Stimulated activated naive B cell treated with anti-CD40 and anti-IgM and Interleukin-4, amounts not matched to agents 10 μg/mL and 1 μg/mL and 100 μg/mL, for 72 hours (primary cell): ENCODE measurements at regions not wholly inside any gene's neighbourhood (a gene's known extent, or its start where the extent isn't known, plus 50 kb on each side); places are given as distances from the start of the nearest gene placed in this dataset.
"Not testable (repeated sequence)": the region's sequence is repeated elsewhere in the genome, so short reads cannot be mapped to it uniquely, and the experiment has no call there.

Source experiments
- ATAC-seq, 2 donors: fragments of 150-1000 bp; cut with Tn5 transposase; replicated peaks; 2 replicates each; pipeline ENCODE4 v1.10.0; 2021; ENCODE audit warnings: moderate library complexity in 1 of 2
- DNase-seq: peaks from one replicate; pipeline ENCODE4 v3.0.0; 2021
- H3K27ac Mint-ChIP-seq: one replicate; pipeline ENCODE4 v1.8.0; 2022; ENCODE audit warnings: mild to moderate bottlenecking, mixed read lengths
- H3K27me3 Mint-ChIP-seq, 2 donors: one replicate each; pipeline ENCODE4 v1.8.0; 2022; ENCODE audit warnings: mixed read lengths in 2 of 2
- H3K36me3 Mint-ChIP-seq, 2 donors: one replicate each; pipeline ENCODE4 v1.8.0; 2022; ENCODE audit warnings: mixed read lengths in 2 of 2, mild to moderate bottlenecking in 1 of 2
- H3K4me1 Mint-ChIP-seq, 2 donors: one replicate each; pipeline ENCODE4 v1.8.0; 2022; ENCODE audit warnings: mixed read lengths in 2 of 2, mild to moderate bottlenecking in 1 of 2
- H3K4me3 Mint-ChIP-seq, 2 donors: one replicate each; pipeline ENCODE4 v1.8.0; 2022; ENCODE audit warnings: mild to moderate bottlenecking in 2 of 2, mixed read lengths in 2 of 2, moderate library complexity in 1 of 2
- H3K9me3 Mint-ChIP-seq, 2 donors: one replicate each; pipeline ENCODE4 v1.8.0; 2022; ENCODE audit warnings: mixed read lengths in 2 of 2, mild to moderate bottlenecking in 1 of 2

DNA sequence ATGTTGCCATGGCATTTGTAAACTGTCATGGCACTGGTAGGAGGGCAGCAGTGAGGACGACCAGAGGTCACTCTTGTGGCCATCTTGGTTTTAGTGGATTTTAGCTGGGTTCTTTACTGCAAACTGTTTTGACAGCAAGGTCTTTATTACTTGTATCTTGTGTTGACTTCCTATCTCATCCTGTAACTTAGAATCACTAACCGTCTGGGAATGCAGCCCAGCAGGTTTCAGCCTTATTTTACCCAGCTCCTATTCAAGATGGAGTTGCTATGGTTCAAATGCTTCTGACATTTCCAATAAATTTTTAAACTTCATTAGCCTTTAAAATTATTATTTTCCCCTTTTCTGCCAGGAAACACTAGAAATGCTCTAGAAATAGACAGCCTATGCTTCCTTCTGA, 839.1 kb downstream of the NR2F1-AS1 start:
- DNase-seq (no peak), ATAC-seq (no peak)
- Mint-ChIP-seq H3K27ac (no peak overlapping the region), H3K36me3 (no peaks in the 10 kb centered on the region), H3K4me3 (no peak overlapping the region), H3K4me1 (no peaks in the 10 kb centered on the region), H3K27me3 (no peaks in the 10 kb centered on the region), H3K9me3 (peaks cover under 1 to 7% of the 10 kb centered on the region in 2 donors)

GRCh38 chr5:92734211-92734940, 846.6 kb downstream of the NR2F1-AS1 start:
- ATAC-seq: no peak
- no peaks in the 10 kb centered on the region for H3K4me1 Mint-ChIP-seq
- H3K27ac Mint-ChIP-seq: no peak overlapping the region
- H3K9me3 Mint-ChIP-seq: peaks cover 7% of the 10 kb centered on the region in 2 donors
- H3K27me3 Mint-ChIP-seq: no peaks in the 10 kb centered on the region
- no peaks in the 10 kb centered on the region for H3K36me3 Mint-ChIP-seq
- no peak for DNase-seq
- H3K4me3 Mint-ChIP-seq: no peak overlapping the region

- Mint-ChIP-seq H3K4me1 (no peaks in the 10 kb centered on the region), H3K27me3 (no peaks in the 10 kb centered on the region), H3K36me3 (no peaks in the 10 kb centered on the region), H3K27ac (no peak overlapping the region), H3K9me3 (no peaks in the 10 kb centered on the region), H3K4me3 (no peak overlapping the region)
- ATAC-seq (no peak), DNase-seq (no peak)
Observed at GRCh38 chr5:92730486-92730885, 850.5 kb downstream of the NR2F1-AS1 start.

DNA sequence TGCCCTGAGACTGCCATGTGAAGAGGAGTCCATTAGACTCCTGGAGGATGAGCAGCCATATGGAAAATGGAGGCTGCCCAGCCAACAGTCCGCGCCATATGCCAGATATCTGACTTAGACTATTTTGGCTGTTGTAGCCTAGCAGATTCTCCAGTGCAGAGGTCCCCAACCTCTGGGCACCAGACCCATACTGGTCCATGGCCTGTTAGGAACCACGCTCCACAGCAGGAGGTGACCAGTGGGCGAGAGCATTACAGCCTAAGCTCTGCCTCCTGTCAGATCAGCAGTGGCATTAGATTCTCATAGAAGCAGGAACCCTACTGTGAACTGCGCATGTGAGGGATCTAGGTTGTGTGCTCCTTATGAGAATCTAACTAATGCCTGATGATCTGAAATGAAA, 851.9 kb downstream of the NR2F1-AS1 start:
- no peaks in the 10 kb centered on the region for H3K36me3 Mint-ChIP-seq
- DNase-seq (no peak), ATAC-seq (no peak)
- H3K27me3 Mint-ChIP-seq: no peaks in the 10 kb centered on the region
- no peak overlapping the region for H3K4me3 Mint-ChIP-seq
- peaks cover 0 to 3% of the 10 kb centered on the region in 2 donors for H3K9me3 Mint-ChIP-seq
- no peak overlapping the region for H3K27ac Mint-ChIP-seq
- no peaks in the 10 kb centered on the region for H3K4me1 Mint-ChIP-seq

- Mint-ChIP-seq H3K9me3 (no peaks in the 10 kb centered on the region), H3K27me3 (no peaks in the 10 kb centered on the region), H3K4me1 (no peaks in the 10 kb centered on the region), H3K4me3 (no peak overlapping the region), H3K27ac (no peak overlapping the region), H3K36me3 (no peaks in the 10 kb centered on the region)
- DNase-seq (no peak), ATAC-seq (no peak)
Observed at GRCh38 chr5:92715946-92716520, 865.0 kb downstream of the NR2F1-AS1 start.

DNA sequence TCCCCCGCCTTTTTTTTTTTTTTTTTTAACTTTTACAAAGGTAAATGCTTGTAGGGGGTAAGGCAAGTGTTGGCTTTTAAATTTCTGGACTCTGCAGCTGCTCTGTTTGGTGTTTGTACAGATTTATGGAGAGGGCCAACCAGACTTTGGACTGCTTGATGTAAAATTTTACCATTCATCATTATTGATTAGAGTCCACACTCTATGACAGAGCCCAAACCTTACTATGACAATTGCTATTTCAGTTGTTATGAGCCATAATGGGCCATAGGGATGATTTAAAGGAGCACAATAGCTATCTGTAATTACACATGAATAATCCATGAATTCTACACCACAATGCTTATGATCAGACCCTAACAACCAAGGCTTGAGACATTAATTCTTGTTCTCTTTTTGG, 867.2 kb downstream of the NR2F1-AS1 start:
- no peaks in the 10 kb centered on the region for H3K27me3 Mint-ChIP-seq

DNA sequence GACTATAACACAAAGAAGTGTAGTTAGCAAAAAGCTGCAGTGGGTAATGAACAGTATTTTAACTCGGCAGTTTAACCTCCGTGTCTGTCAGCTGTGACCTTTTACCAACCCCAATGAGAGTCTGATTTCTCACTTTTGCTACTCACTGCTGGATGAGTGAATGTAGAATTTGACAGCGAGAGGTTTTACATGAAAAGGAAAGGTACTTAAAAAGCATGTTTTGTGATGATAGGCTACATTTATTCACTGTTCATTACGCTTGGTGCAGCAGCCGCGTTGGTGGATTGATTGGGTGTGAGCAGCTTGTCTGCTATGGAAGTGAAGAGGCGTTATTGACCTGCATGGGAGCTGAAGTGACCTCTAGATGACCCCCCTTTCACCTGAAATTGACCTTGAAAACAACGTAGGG, 867.7 kb downstream of the NR2F1-AS1 start:
- Mint-ChIP-seq H3K9me3 (no peaks in the 10 kb centered on the region), H3K4me3 (no peak overlapping the region)

More for the DNA sequence above, 867.2 kb downstream of the NR2F1-AS1 start:
- H3K9me3 Mint-ChIP-seq: no peaks in the 10 kb centered on the region
- no peaks in the 10 kb centered on the region for H3K36me3 Mint-ChIP-seq
- no peak for ATAC-seq
- no peak for DNase-seq
- no peaks in the 10 kb centered on the region for H3K4me1 Mint-ChIP-seq
- H3K4me3 Mint-ChIP-seq: no peak overlapping the region
- no peak overlapping the region for H3K27ac Mint-ChIP-seq

GRCh38 chr5:92711956-92712355, 869.1 kb downstream of the NR2F1-AS1 start:
- H3K4me1 Mint-ChIP-seq: no peaks in the 10 kb centered on the region
- no peak overlapping the region for H3K27ac Mint-ChIP-seq
- DNase-seq (no peak), ATAC-seq (no peak)
- no peaks in the 10 kb centered on the region for H3K27me3 Mint-ChIP-seq
- no peaks in the 10 kb centered on the region for H3K36me3 Mint-ChIP-seq
- no peak overlapping the region for H3K4me3 Mint-ChIP-seq
- H3K9me3 Mint-ChIP-seq: no peaks in the 10 kb centered on the region

More for the DNA sequence above, 867.7 kb downstream of the NR2F1-AS1 start:
- DNase-seq: no peak
- no peak for ATAC-seq
- Mint-ChIP-seq H3K36me3 (no peaks in the 10 kb centered on the region), H3K4me1 (no peaks in the 10 kb centered on the region), H3K27ac (no peak overlapping the region), H3K27me3 (no peaks in the 10 kb centered on the region)

- H3K36me3 Mint-ChIP-seq: no peaks in the 10 kb centered on the region
- no peak overlapping the region for H3K4me3 Mint-ChIP-seq
- no peaks in the 10 kb centered on the region for H3K27me3 Mint-ChIP-seq
- no peak overlapping the region for H3K27ac Mint-ChIP-seq
- DNase-seq (no peak), ATAC-seq (no peak)
- H3K9me3 Mint-ChIP-seq: no peaks in the 10 kb centered on the region
- H3K4me1 Mint-ChIP-seq: no peaks in the 10 kb centered on the region
Observed at GRCh38 chr5:92704590-92704989, 876.4 kb downstream of the NR2F1-AS1 start.

DNA sequence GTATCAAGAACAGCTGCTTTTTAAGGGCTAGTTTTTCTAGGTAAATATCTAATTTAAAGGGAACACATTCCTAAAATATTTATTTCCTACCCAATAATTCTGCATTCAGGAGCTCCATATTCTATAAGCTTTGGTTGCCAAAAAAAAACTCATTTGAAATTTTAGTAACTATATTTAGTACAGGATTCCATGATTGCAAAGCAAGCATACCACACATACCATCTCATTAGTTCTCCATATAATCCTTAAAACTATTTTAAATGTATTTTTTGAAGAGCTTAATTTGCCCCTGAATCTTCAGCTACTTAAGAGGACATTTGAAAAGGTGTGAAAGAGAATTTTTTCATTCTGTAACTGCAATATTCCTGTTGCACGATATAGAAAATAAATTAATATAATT, 877.0 kb downstream of the NR2F1-AS1 start:
- DNase-seq: no peak
- no peaks in the 10 kb centered on the region for H3K4me1 Mint-ChIP-seq
- ATAC-seq: no peak
- no peaks in the 10 kb centered on the region for H3K27me3 Mint-ChIP-seq
- no peaks in the 10 kb centered on the region for H3K36me3 Mint-ChIP-seq
- H3K9me3 Mint-ChIP-seq: no peaks in the 10 kb centered on the region
- H3K27ac Mint-ChIP-seq: no peak overlapping the region
- no peak overlapping the region for H3K4me3 Mint-ChIP-seq

- Mint-ChIP-seq H3K4me1 (no peaks in the 10 kb centered on the region), H3K4me3 (no peak overlapping the region), H3K36me3 (no peaks in the 10 kb centered on the region), H3K9me3 (peaks cover 0 to 4% of the 10 kb centered on the region in 2 donors), H3K27ac (no peak overlapping the region), H3K27me3 (no peaks in the 10 kb centered on the region)
- no peak for DNase-seq
- no peak for ATAC-seq
Observed at GRCh38 chr5:92695123-92696003, 885.7 kb downstream of the NR2F1-AS1 start.

DNA sequence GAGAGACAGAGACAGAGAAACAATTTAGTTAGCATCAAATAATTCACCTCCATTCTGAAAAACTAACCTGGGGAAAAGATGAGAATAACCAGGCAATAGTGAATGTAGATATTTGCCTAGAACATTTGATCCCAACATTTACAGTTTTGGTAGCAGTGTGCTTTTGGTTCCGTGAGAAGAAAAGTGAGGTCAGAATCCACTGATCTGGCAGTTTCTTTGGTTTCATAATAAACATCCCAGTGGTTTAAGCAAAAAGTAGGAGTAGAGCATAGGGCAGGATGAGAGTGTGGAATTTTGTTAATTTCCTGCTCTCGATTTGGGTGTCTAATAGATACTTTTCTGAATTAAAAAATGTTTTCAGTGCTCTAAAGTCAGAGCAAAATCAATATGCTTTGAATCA, 887.0 kb downstream of the NR2F1-AS1 start:
- Mint-ChIP-seq H3K27me3 (no peaks in the 10 kb centered on the region), H3K27ac (no peak overlapping the region), H3K4me1 (no peaks in the 10 kb centered on the region), H3K4me3 (no peak overlapping the region), H3K36me3 (no peaks in the 10 kb centered on the region), H3K9me3 (peaks cover 0 to 4% of the 10 kb centered on the region in 2 donors)
- DNase-seq (no peak), ATAC-seq (no peak)

GRCh38 chr5:92691955-92692354, 889.1 kb downstream of the NR2F1-AS1 start:
- DNase-seq, H3K9me3 Mint-ChIP-seq, ATAC-seq, H3K4me3 Mint-ChIP-seq, H3K27me3 Mint-ChIP-seq, H3K27ac Mint-ChIP-seq, H3K4me1 Mint-ChIP-seq, H3K36me3 Mint-ChIP-seq: not testable (repeated sequence)

DNA sequence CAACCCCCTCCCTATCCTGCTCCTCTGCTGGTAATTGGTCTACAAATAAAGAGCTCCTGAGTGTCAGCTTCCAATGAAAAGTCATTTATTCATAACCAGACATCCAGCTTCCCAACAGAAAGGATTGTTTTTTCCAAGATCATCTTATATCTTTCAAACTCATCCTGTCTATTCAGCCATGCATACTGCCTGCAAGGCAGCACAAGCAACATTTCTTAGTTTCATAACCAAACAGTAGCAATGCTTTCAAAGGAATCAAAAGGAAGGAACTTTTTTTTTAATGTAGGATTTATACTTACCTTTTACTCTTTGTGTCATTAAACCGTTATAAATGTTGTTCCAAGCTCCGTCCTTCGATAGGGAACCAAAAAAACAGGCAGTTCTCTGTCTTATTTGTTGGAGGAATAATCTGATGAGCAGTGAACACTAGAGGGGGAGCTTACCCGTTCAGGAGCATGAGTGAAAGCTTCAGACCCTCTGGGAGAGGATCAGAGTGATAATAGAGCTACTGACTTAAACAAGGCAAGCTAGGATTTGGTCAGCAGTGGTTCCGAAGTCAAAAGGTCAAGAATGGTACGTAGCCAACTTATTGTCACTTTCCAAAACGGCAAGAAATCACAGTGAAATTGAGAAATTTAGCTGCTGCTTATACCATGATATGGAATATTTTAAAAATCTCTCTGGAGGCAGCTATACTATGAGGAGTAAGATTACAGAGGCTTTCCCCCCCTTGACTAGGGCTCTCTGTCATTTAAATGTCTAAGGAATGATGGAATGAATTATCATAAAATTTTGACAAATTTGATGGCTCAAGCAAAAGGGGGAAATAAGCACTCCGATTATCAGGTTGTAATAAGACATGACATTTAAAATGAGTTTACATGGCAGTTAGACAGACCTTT, 892.9 kb downstream of the NR2F1-AS1 start:
- ATAC-seq (no peak), DNase-seq (no peak)
- Mint-ChIP-seq H3K27me3 (no peaks in the 10 kb centered on the region), H3K27ac (no peak overlapping the region), H3K9me3 (peaks cover 0 to 6% of the 10 kb centered on the region in 2 donors), H3K36me3 (no peaks in the 10 kb centered on the region), H3K4me1 (no peaks in the 10 kb centered on the region), H3K4me3 (no peak overlapping the region)
